GM12892 (cell line): ENCODE measurements at regions not wholly inside any gene's neighbourhood (a gene's known extent, or its start where the extent isn't known, plus 50 kb on each side); places are given as distances from the start of the nearest gene placed in this dataset.

Experiments used
- POLR2A ChIP-seq: IDR thresholded peaks from 2 replicates; pipeline ENCODE4 v1.6.1; 2011; ENCODE audit warnings: low read depth, low read length, control low read depth
- TAF1 ChIP-seq: IDR thresholded peaks from 2 replicates; pipeline ENCODE4 v1.6.1; 2011; ENCODE audit warnings: low read depth, mild to moderate bottlenecking, control low read depth, low read length, borderline replicate concordance

DNA sequence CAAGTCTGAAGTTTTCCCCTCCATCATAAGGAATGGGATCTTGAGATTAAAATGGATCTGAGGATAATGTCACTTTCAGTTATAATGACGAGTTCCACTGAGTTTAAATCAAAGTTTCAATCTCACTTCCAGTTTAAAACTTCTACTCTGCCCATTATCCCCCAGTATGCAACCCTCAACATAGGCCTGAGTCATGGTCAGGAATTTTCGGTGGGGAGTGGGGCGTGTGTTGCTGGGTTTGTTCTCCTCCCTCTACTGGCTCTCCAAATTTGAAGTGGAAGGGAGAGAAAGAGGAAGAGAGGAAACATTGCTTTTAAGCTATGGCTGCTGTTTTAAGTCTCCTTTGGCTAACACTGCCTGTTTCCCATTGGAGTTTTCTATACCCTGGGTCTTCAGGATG is 152.9 kb downstream of the TM2D1 start:
- no peak for TF ChIP-seq TAF1
- no peak for TF ChIP-seq POLR2A
